ENCODE measurements at regions not wholly inside any gene's neighbourhood (a gene's known extent, or its start where the extent isn't known, plus 50 kb on each side); places are given as distances from the start of the nearest gene placed in this dataset.

GRCh38 chr10:2825841-2826240 is 241.5 kb upstream of the PFKP start:
- no peak for DNase-seq (ENCODE audit: low spot score)
- no peak for TF ChIP-seq CTCF (IDR thresholded peaks at IDR 0.05; ENCODE audit: extremely low read depth, insufficient read depth, missing control alignments)
- in situ Hi-C loops (cut with MboI; ENCODE audit: low pct_unique_long_range_greater_than_20kb, low sequenced_read_pairs, unreplicated experiment): no loop called here

- in situ Hi-C loops (cut with MboI; ENCODE audit: low pct_unique_long_range_greater_than_20kb, low sequenced_read_pairs, unreplicated experiment): no loop called here
- TF ChIP-seq CTCF (IDR thresholded peaks at IDR 0.05; ENCODE audit: extremely low read depth, insufficient read depth, missing control alignments): no peak
- no peak for DNase-seq (ENCODE audit: low spot score)
These were observed 249.3 kb upstream of the PFKP start for GRCh38 chr10:2817940-2818636.

DNA sequence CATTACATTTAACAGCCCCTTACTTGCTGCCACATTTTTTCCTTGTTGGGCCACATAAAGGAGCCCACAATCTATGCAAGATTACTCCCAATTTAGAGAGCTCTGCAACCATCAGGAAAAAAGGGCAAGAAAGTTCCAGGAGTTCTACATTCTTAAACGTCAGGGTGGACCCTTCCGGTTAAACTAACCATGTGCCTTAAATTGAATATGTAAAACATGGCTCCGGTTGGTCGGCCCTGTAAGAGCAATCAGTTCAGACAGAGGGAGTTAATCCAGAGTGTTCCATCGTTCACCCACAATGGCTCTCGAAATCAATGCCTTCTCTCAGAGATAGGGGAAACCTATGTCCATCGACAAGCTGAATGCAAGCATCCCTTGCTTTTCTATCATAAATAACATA is 253.7 kb upstream of the PFKP start:
- DNase-seq (ENCODE audit: low spot score): no peak
- in situ Hi-C loops (cut with MboI; ENCODE audit: low pct_unique_long_range_greater_than_20kb, low sequenced_read_pairs, unreplicated experiment): no loop called here
- TF ChIP-seq CTCF (IDR thresholded peaks at IDR 0.05; ENCODE audit: extremely low read depth, insufficient read depth, missing control alignments): no peak

DNA sequence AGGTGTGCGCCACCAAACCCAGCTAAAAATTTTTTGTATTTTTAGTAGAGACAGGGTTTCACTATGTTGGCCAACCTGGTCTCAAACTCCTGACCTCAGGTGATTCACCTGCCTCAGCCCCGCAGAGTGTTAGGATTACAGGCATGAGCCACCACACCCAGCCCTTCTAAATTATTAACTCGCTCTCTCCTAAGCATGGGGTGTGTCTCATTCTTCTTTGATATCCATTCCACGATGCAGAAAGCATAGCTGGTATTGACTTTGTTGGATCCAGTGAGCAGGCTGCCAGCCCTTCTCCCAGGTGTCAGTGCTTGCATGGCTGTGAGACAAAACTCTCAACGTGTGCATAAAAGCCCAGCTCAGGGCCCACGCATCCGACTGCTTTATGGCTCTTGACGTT is 254.1 kb upstream of the PFKP start:
- DNase-seq (ENCODE audit: low spot score): no peak
- in situ Hi-C loops (cut with MboI; ENCODE audit: low pct_unique_long_range_greater_than_20kb, low sequenced_read_pairs, unreplicated experiment): no loop called here
- TF ChIP-seq CTCF (IDR thresholded peaks at IDR 0.05; ENCODE audit: extremely low read depth, insufficient read depth, missing control alignments): no peak

DNA sequence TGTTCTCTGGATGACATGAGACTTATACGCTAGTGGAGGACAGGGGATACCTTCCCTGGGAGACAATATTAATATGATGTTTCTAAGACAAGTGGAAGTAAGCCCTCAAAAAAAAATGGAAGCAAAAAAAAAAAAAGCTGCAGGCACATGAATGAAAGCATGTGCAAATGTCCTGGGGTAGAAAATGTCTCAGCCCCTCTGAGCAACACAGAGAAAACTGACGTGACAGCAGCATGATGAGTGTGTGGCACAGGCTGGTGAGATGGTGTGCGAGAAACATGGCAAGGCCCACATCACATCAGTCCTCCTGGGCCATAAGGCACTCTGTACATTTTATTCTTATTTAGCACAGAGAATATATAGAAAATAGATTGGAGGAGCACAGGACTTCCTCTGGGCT is 254.7 kb upstream of the PFKP start:
- no peak for DNase-seq (ENCODE audit: low spot score)
- TF ChIP-seq CTCF (IDR thresholded peaks at IDR 0.05; ENCODE audit: extremely low read depth, insufficient read depth, missing control alignments): no peak
- in situ Hi-C loops (cut with MboI; ENCODE audit: low pct_unique_long_range_greater_than_20kb, low sequenced_read_pairs, unreplicated experiment): no loop called here

DNA sequence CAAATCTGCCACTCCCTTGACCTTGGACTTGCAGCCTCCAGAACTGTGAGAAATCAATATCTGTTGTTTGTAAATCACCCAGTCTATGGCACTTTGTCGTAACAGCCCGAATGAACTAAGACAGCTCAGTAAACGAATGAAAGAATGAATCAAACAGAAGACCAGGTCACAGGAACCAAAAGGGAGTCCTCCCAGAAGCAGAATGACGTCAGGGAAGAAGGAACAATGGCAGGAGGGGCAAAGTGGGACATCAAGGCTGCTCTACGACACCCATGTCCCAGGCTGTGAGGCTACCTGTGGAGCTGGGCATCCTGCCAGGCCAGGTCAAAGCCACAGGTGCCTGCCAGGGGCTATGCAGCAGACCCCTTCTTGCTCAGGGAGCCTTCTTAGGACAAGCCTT is 267.2 kb upstream of the PFKP start:
- no peak for TF ChIP-seq CTCF (IDR thresholded peaks at IDR 0.05; ENCODE audit: extremely low read depth, insufficient read depth, missing control alignments)
- no peak for DNase-seq (ENCODE audit: low spot score)
- in situ Hi-C loops (cut with MboI; ENCODE audit: low pct_unique_long_range_greater_than_20kb, low sequenced_read_pairs, unreplicated experiment): no loop called here

Data from GM13977 (cell line).